Heart left ventricle (tissue), 16 donors: ENCODE measurements at regions not wholly inside any gene's neighbourhood (a gene's known extent, or its start where the extent isn't known, plus 50 kb on each side); places are given as distances from the start of the nearest gene placed in this dataset.

Experiments
- ATAC-seq, 4 donors: fragments of 200-7000 bp; cut with Tn5 transposase; one replicate each; pipeline ENCODE4 v1.9.1; 2020 to 2022; ENCODE audit warnings: moderate library complexity in 4 of 4, mild to moderate bottlenecking in 3 of 4, moderate number of reproducible peaks in 1 of 4
- DNase-seq, 5 donors: peaks; one replicate each; pipeline ENCODE4 v3.0.0-alpha.2; 2020
- H3K27ac ChIP-seq, 12 donors: fragments of 200-600 bp; sonication (generic) in 4 of 12; one replicate each; pipeline versions ENCODE4 v1.5.0 to v1.8.0; 2016 to 2022; ENCODE audit warnings: mild to moderate bottlenecking in 2 of 12
- H3K27me3 ChIP-seq, 9 donors: fragments of 200-600 bp; sonication (generic) in 2 of 9; one replicate each; pipeline versions ENCODE4 v1.5.1 to v1.8.0; 2016 to 2022; ENCODE audit warnings: mild to moderate bottlenecking in 3 of 9
- H3K36me3 ChIP-seq, 9 donors: fragments of 200-600 bp; sonication (generic) in 2 of 9; one replicate each; pipeline versions ENCODE4 v1.5.0 to v1.8.0; 2018 to 2022; ENCODE audit warnings: mild to moderate bottlenecking in 2 of 9
- H3K4me1 ChIP-seq, 12 donors: fragments of 200-600 bp; sonication (generic) in 4 of 12; one replicate each; pipeline versions ENCODE4 v1.5.0 to v1.8.0; 2016 to 2022; ENCODE audit warnings: mild to moderate bottlenecking in 3 of 12
- H3K4me3 ChIP-seq, 12 donors: fragments of 200-600 bp; sonication (generic) in 4 of 12; one replicate each; pipeline versions ENCODE4 v1.5.0 to v1.8.0; 2017 to 2022; ENCODE audit warnings: mild to moderate bottlenecking in 9 of 12, moderate library complexity in 4 of 12
- H3K9me3 ChIP-seq, 12 donors: fragments of 200-600 bp; sonication (generic) in 4 of 12; one replicate each; pipeline versions ENCODE4 v1.5.0 to v1.8.0; 2016 to 2022; ENCODE audit warnings: mild to moderate bottlenecking in 1 of 12
- POLR2A ChIP-seq, 2 donors: fragments of 450-650 bp; IDR thresholded peaks; one replicate each; pipeline ENCODE4 v1.6.1; 2017; ENCODE audit warnings: antibody characterized with exemption in 2 of 2, mild to moderate bottlenecking in 2 of 2, moderate library complexity in 2 of 2
- WGBS, 4 donors: extraction: QIAGEN DNeasy Blood & Tissue Kit in 2 of 4; methylation state at CpG; one replicate each; pipeline versions ENCODE4 v1.1.5 to v1.1.7; 2013 to 2018; 5-methylcytosine and 5-hydroxymethylcytosine counted together
- intact Hi-C, 10 donors: fragments of 100-400 bp; cut with DNase I; formaldehyde crosslinking; loops; one replicate each; pipeline versions ENCODE4 v1.11.1 to v1.14.2; 2022
- TF ChIP-seq, protein P1 (sequence below), 12 donors: fragments of 200-600 bp; sonication (generic) in 4 of 12; IDR thresholded peaks; one replicate each; pipeline versions ENCODE4 v1.5.0 to v1.8.0; 2018 to 2022; ENCODE audit warnings: antibody characterized with exemption in 12 of 12, mild to moderate bottlenecking in 5 of 12
- donor health status: ischemic (EF 13 %, LVEDD 7.1; RV severe dilation, severe dysfunction).
- donor health status: healthy with polysubstance abuse.
- donor health status: DM: no; HTN: yes; CAD: no.
- donor health status: DM: no; HTN: no; CAD: no.
- donor health status: ischemic (EF 25% LVEDD 6.9; RV normal size, moderate dysfunction).
- donor health status: ischemic (EF 25% LVEDD 5.7; RV mildly dilated, moderate dysfunction).
- donor health status: healthy.
- donor health status: DM: yes; HTN: yes; CAD: no.
- donor health status: ischemic (EF 35%, LVEDD 5.7; RV mildly dilated, moderate dysfunction).
- donor health status: nonischemic (EF 11% LVEDD 7.7; RV severe dilation, severe dysfunction).
- donor health status: DM: yes; HTN: yes; CAD: no.
- donor health status: PGD.
- donor health status: ischemic (EF 29% LVEDD 5.4; RV normal size, mild dysfunction).
- donor health status: nonischemic (EF 23%, LVEDD 6.1; RV moderate dilation, normal function).

DNA sequence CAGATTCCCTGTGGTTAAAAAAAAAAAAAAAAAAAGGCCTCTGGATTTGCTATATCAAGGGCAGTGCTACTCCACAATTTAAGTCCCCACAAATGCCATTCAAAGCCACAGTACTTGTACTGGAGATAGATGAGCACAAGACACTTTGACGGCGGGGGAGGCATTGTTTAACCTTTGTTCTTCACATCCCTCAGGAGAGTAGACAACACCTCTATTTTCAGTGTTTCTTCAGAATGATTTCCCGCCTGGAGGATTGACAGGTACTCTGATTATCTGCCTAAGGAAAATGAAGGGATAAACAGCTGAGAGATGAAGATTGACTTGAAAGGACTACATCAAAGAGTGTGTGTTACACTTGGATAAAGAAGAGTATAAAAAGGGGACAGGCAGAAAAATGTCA, 58.7 kb downstream of the OTOL1 start:
- DNase-seq (no peak), ATAC-seq (no peak)
- H3K36me3 ChIP-seq, result no peaks in the 10 kb centered on the region
- peaks cover 0 to 11% (median 0%) of the 10 kb centered on the region in 9 donors for H3K27me3 ChIP-seq
- WGBS, 4 donors, result 60 to 74% (median 67%) methylated on average over 3 of the region's 3 CpGs
- peaks cover 0 to 3% (median 0%) of the 10 kb centered on the region in 12 donors for H3K4me1 ChIP-seq
- H3K9me3 ChIP-seq, result no peaks in the 10 kb centered on the region
- H3K27ac ChIP-seq, result no peak overlapping the region
- no peak overlapping the region for H3K4me3 ChIP-seq
- TF ChIP-seq, protein P1, sequence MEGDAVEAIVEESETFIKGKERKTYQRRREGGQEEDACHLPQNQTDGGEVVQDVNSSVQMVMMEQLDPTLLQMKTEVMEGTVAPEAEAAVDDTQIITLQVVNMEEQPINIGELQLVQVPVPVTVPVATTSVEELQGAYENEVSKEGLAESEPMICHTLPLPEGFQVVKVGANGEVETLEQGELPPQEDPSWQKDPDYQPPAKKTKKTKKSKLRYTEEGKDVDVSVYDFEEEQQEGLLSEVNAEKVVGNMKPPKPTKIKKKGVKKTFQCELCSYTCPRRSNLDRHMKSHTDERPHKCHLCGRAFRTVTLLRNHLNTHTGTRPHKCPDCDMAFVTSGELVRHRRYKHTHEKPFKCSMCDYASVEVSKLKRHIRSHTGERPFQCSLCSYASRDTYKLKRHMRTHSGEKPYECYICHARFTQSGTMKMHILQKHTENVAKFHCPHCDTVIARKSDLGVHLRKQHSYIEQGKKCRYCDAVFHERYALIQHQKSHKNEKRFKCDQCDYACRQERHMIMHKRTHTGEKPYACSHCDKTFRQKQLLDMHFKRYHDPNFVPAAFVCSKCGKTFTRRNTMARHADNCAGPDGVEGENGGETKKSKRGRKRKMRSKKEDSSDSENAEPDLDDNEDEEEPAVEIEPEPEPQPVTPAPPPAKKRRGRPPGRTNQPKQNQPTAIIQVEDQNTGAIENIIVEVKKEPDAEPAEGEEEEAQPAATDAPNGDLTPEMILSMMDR (IDR thresholded peaks at IDR 0.05), result no peak
- no peak for TF ChIP-seq POLR2A (IDR thresholded peaks at IDR 0.05)
- intact Hi-C loops, result no loop called here

DNA sequence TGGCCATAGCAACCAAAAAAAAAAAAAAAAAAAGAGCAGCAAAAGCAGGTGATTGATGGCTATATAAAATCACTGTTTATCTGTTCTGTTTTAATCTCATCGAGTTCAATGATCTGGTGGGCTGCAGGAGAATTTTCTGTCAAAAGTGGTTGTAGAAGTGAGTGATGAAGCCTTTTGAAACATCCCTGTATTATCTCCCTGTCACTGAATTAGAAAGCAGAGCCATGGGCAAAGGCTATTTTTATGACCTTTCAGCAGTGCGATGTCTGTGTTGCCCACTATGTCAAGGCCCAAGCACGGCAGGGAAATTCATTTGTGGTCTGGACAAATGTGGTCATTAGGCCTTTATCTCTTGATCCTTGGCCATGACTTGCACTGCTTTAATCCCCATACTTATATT, 59.9 kb downstream of the OTOL1 start:
- no peak for TF ChIP-seq POLR2A (IDR thresholded peaks at IDR 0.05)
- TF ChIP-seq, protein P1 (IDR thresholded peaks at IDR 0.05), result no peak
- peaks cover 0 to 9% (median 0%) of the 10 kb centered on the region in 9 donors for H3K27me3 ChIP-seq
- no peak overlapping the region for H3K4me3 ChIP-seq
- no peak overlapping the region for H3K27ac ChIP-seq
- intact Hi-C loops, result no loop called here
- ATAC-seq (no peak), DNase-seq (no peak)
- peaks cover 0 to 3% (median 0%) of the 10 kb centered on the region in 12 donors for H3K4me1 ChIP-seq
- no peaks in the 10 kb centered on the region for H3K36me3 ChIP-seq
- WGBS, 4 donors, result 21 to 33% (median 28%) methylated on average over 3 of the region's 3 CpGs
- no peaks in the 10 kb centered on the region for H3K9me3 ChIP-seq

DNA sequence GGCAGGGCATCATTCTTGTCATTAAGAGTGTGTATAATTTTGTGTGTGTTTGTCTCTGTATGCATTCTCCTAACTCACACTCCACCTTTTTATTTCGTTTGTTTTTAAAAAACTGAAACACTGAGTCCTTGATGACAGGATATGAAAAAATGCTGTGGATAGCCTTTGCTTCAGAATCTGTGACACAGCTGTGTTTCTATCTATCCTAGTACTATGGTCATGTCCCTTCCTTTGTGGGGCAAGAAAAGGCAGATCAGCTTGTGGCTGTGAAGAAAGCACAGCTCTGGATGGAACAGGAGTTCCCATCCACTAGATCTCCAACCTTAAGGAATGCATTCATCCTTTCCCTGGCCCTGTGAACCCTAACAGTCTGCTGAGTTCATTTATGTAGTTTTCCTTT, 60.3 kb downstream of the OTOL1 start:
- H3K36me3 ChIP-seq, result no peaks in the 10 kb centered on the region
- intact Hi-C loops, result no loop called here
- H3K27me3 ChIP-seq, result peaks cover 0 to 8% (median 0%) of the 10 kb centered on the region in 9 donors
- H3K9me3 ChIP-seq, result no peaks in the 10 kb centered on the region
- no peak overlapping the region for H3K27ac ChIP-seq
- DNase-seq (no peak), ATAC-seq (no peak)
- H3K4me3 ChIP-seq, result no peak overlapping the region
- H3K4me1 ChIP-seq, result peaks cover 0 to 3% (median 0%) of the 10 kb centered on the region in 12 donors
- 45 to 53% (median 49%) methylated on average over 1 of the region's 1 CpG for WGBS, 4 donors
- no peak for TF ChIP-seq POLR2A (IDR thresholded peaks at IDR 0.05)

DNA sequence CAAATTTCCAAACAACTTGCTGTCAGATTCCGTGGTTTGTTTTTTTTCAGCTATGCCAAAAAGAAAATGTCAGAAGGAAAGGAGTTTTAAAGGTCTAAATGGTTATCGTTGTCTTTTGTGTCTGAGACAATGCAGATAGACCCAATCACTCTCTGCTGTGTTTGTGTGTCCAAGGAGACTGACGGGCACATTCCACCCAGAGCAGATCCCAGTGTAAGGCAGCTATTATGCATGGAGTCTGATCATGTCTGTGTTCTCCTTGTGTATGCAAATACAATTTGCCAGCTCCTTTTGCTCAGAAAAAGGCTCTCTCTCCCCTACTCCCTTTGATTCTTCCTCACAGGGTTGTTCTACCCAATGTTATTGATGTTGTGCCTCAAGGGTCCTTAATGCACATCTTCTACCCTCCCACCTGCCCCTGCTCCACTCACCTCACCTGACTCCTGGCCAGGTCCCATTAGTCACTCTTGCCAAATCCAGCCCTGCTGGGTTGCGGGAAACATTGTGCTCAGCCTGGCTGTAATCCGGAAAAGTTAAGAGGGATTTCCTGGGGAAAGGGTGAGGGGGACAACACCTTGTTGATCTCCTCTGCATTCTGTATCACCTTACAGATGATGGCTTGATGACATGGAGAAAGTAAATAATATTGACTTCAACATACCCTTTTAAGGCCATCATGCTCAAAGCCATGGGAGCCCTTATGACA, 61.0 kb downstream of the OTOL1 start:
- no peak for TF ChIP-seq POLR2A (IDR thresholded peaks at IDR 0.05)
- TF ChIP-seq, protein P1 (IDR thresholded peaks at IDR 0.05), result no peak
- DNase-seq, result no peak
- no peaks in the 10 kb centered on the region for H3K9me3 ChIP-seq
- intact Hi-C loops, result no loop called here
- no peaks in the 10 kb centered on the region for H3K36me3 ChIP-seq
- H3K4me1 ChIP-seq, result peaks cover 0 to 3% (median 0%) of the 10 kb centered on the region in 12 donors
- ATAC-seq, result no peak
- H3K27ac ChIP-seq, result no peak overlapping the region
- H3K27me3 ChIP-seq, result peaks cover 0 to 8% (median 0%) of the 10 kb centered on the region in 9 donors
- no peak overlapping the region for H3K4me3 ChIP-seq
- WGBS, 4 donors, result 62 to 77% (median 70%) methylated on average over 5 of the region's 5 CpGs
